Stomach (tissue), 8 donors: ENCODE measurements at regions not wholly inside any gene's neighbourhood (a gene's known extent, or its start where the extent isn't known, plus 50 kb on each side); places are given as distances from the start of the nearest gene placed in this dataset.

ENCODE experiments used
- DNase-seq, 2 donors: peaks; one replicate each; pipeline versions ENCODE4 v3.0.0 to v3.0.0-alpha.2; 2013 to 2019
- H3K27ac ChIP-seq, 5 donors: fragments of 200-600 bp in 4 of 5; sonication (generic) in 4 of 5; one replicate each; pipeline ENCODE4 v1.5.1; 2013 to 2019; ENCODE audit warnings: mild to moderate bottlenecking in 1 of 5, moderate library complexity in 1 of 5
- H3K27me3 ChIP-seq, 3 donors: fragments of 200-600 bp; sonication (generic); one replicate each; pipeline ENCODE4 v1.5.1; 2017 to 2019; ENCODE audit warnings: mixed run types in 1 of 3
- H3K36me3 ChIP-seq, 4 donors: fragments of 200-600 bp; sonication (generic); 1 replicate in 3 of 4; 2 replicates in 1 of 4; pipeline ENCODE4 v1.5.1; 2016 to 2019
- H3K4me1 ChIP-seq, 4 donors: fragments of 200-600 bp; sonication (generic); one replicate each; pipeline ENCODE4 v1.5.1; 2016 to 2019
- H3K4me3 ChIP-seq, 4 donors: fragments of 200-600 bp; sonication (generic) in 3 of 4; one replicate each; pipeline ENCODE4 v1.5.1; 2016 to 2019; ENCODE audit warnings: mild to moderate bottlenecking in 1 of 4
- H3K9me3 ChIP-seq, 4 donors: fragments of 200-600 bp; sonication (generic); one replicate each; pipeline ENCODE4 v1.5.1; 2016 to 2019
- CTCF ChIP-seq, 7 experiments: fragments of 450-650 bp in 4 of 7; fragments of 200-600 bp in 3 of 7; sonication (generic) in 3 of 7; IDR thresholded peaks; one replicate each; pipeline ENCODE4 v1.5.1; 2016 to 2019; ENCODE audit warnings: antibody characterized with exemption in 7 of 7, control low read depth in 2 of 7, mild to moderate bottlenecking in 1 of 7
- EP300 ChIP-seq: sonication (generic); formaldehyde crosslinking; IDR thresholded peaks from one replicate; pipeline ENCODE4 v1.6.1; 2017; ENCODE audit warnings: antibody characterized with exemption
- POLR2A ChIP-seq, 4 donors: fragments of 450-650 bp; IDR thresholded peaks; one replicate each; pipeline ENCODE4 v1.6.1; 2016; ENCODE audit warnings: antibody characterized with exemption in 4 of 4, control low read depth in 2 of 4, mild to moderate bottlenecking in 1 of 4, moderate library complexity in 1 of 4
- POLR2AphosphoS5 ChIP-seq, 3 donors: sonication (generic); formaldehyde crosslinking; IDR thresholded peaks; one replicate each; pipeline ENCODE4 v1.6.1; 2016; ENCODE audit warnings: antibody characterized with exemption in 3 of 3
- WGBS, 5 donors: extraction: QIAGEN DNeasy Blood & Tissue Kit in 3 of 5; methylation state at CpG; one replicate each; pipeline versions ENCODE4 v1.1.5 to v1.1.7; 2013 to 2018; 5-methylcytosine and 5-hydroxymethylcytosine counted together
- intact Hi-C: fragments of 100-400 bp; cut with DNase I; formaldehyde crosslinking; loops from one replicate; pipeline ENCODE4 v1.15.1; 2023; ENCODE audit warnings: low total_unique reads
- donor health status: healthy with polysubstance abuse.
- donor health status: Bipolar disorder and iron deficiency.
- donor health status: healthy.

DNA sequence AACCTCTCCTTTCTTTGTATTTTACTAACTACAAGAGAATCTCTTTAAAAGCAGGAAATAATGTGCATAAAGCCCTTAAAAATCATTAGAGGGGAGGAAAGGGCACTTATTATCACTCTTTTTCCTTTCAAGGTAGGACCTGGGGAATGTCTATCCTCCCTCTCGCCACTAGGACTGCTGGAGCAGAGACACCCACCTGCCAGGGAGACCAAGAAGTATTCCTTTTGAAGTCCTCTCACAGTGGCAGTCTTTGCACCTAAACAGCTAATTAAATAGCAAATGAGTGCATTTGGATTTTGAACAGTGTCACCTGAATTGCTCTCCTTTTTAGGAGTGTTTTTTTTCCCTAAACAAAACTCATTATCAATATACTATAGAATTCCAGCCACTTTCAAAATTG, 874.1 kb downstream of the ZPLD1 start:
- intact Hi-C loops = no loop called here
- H3K4me3 ChIP-seq = no peak overlapping the region
- no peaks in the 10 kb centered on the region for H3K27me3 ChIP-seq
- TF ChIP-seq EP300 = no peak
- TF ChIP-seq POLR2A (IDR thresholded peaks at IDR 0.05) = no peak
- TF ChIP-seq CTCF (IDR thresholded peaks at IDR 0.05) = no peak
- TF ChIP-seq POLR2AphosphoS5 (IDR thresholded peaks at IDR 0.05) = no peak
- no peak for DNase-seq
- no peaks in the 10 kb centered on the region for H3K9me3 ChIP-seq
- WGBS, 5 donors = 29 to 52% (median 39%) methylated on average over 1 of the region's 1 CpG
- no peaks in the 10 kb centered on the region for H3K4me1 ChIP-seq
- H3K27ac ChIP-seq = no peak overlapping the region
- H3K36me3 ChIP-seq = no peaks in the 10 kb centered on the region

DNA sequence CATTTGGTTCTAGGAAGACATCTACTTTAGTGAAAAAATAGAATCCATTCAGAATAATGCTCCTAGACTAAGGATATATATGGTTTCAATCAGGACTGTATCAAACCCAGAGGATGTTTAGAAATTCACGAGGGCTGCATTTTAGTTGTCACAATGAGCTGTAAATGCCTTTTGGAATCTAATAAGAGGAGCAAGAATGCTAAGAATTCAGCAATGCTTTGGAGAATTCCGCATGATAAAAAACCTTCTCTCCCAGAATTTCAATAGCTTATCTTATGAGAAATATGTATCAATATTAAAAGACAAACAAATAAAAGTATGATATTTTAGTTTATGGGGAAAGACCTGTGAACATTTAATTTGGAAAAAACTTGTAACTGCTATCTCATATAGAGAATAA, 885.1 kb downstream of the ZPLD1 start:
- H3K36me3 ChIP-seq = no peaks in the 10 kb centered on the region
- no peaks in the 10 kb centered on the region for H3K4me1 ChIP-seq
- WGBS, 5 donors = 46 to 56% (median 53%) methylated on average over 2 of the region's 2 CpGs
- H3K27me3 ChIP-seq = no peaks in the 10 kb centered on the region
- no peak for TF ChIP-seq POLR2AphosphoS5 (IDR thresholded peaks at IDR 0.05)
- TF ChIP-seq CTCF (IDR thresholded peaks at IDR 0.05) = no peak
- no peak for TF ChIP-seq EP300
- TF ChIP-seq POLR2A (IDR thresholded peaks at IDR 0.05) = no peak
- H3K27ac ChIP-seq = no peak overlapping the region
- H3K4me3 ChIP-seq = no peak overlapping the region
- H3K9me3 ChIP-seq = no peaks in the 10 kb centered on the region
- DNase-seq = no peak
- intact Hi-C loops = no loop called here

- DNase-seq = no peak
- Histone ChIP-seq H3K36me3 (no peaks in the 10 kb centered on the region), H3K27me3 (no peaks in the 10 kb centered on the region), H3K4me1 (no peaks in the 10 kb centered on the region), H3K4me3 (no peak overlapping the region), H3K9me3 (no peaks in the 10 kb centered on the region), H3K27ac (no peak overlapping the region)
- intact Hi-C loops = no loop called here
- WGBS, 5 donors = 82 to 92% (median 88%) methylated on average over 2 of the region's 2 CpGs
- TF ChIP-seq CTCF (IDR thresholded peaks at IDR 0.05) = no peak
- no peak for TF ChIP-seq POLR2AphosphoS5 (IDR thresholded peaks at IDR 0.05)
- TF ChIP-seq EP300 = no peak
- TF ChIP-seq POLR2A (IDR thresholded peaks at IDR 0.05) = no peak
These were observed 902.5 kb downstream of the ZPLD1 start for GRCh38 chr3:103337179-103337845.

GRCh38 chr3:103341078-103341606, 906.3 kb downstream of the ZPLD1 start:
- Histone ChIP-seq H3K27ac (no peak overlapping the region), H3K27me3 (no peaks in the 10 kb centered on the region), H3K36me3 (no peaks in the 10 kb centered on the region), H3K4me1 (no peaks in the 10 kb centered on the region), H3K9me3 (no peaks in the 10 kb centered on the region), H3K4me3 (no peak overlapping the region)
- no peak for DNase-seq
- 83 to 88% (median 86%) methylated on average over 4 of the region's 4 CpGs for WGBS, 5 donors
- TF ChIP-seq POLR2A (IDR thresholded peaks at IDR 0.05) = no peak
- TF ChIP-seq CTCF (IDR thresholded peaks at IDR 0.05) = no peak
- TF ChIP-seq EP300 = no peak
- no peak for TF ChIP-seq POLR2AphosphoS5 (IDR thresholded peaks at IDR 0.05)
- intact Hi-C loops = no loop called here
